Transverse colon (tissue), 4 donors: ENCODE measurements at regions not wholly inside any gene's neighbourhood (a gene's known extent, or its start where the extent isn't known, plus 50 kb on each side); places are given as distances from the start of the nearest gene placed in this dataset.
"Not testable (repeated sequence)": the region's sequence is repeated elsewhere in the genome, so short reads cannot be mapped to it uniquely, and the experiment has no call there.

ENCODE experiments used
- DNase-seq: peaks from one replicate; pipeline ENCODE4 v3.0.0-alpha.2; 2019
- H3K27ac ChIP-seq, 4 donors: fragments of 200-600 bp; sonication (generic); 2 replicates each; pipeline ENCODE4 v1.5.1; 2016 to 2018; ENCODE audit warnings: inconsistent platforms in 4 of 4
- H3K27me3 ChIP-seq: fragments of 200-600 bp; sonication (generic); 2 replicates; pipeline ENCODE4 v1.5.1; 2017; ENCODE audit warnings: inconsistent platforms
- H3K36me3 ChIP-seq, 4 donors: fragments of 200-600 bp; sonication (generic); 2 replicates each; pipeline ENCODE4 v1.5.1; 2017 to 2019; ENCODE audit warnings: inconsistent platforms in 4 of 4
- H3K4me1 ChIP-seq, 4 donors: fragments of 200-600 bp; sonication (generic); 2 replicates each; pipeline ENCODE4 v1.5.1; 2017 to 2020; ENCODE audit warnings: inconsistent platforms in 4 of 4
- H3K4me3 ChIP-seq, 4 donors: fragments of 200-600 bp; sonication (generic); 1 replicate in 1 of 4; 2 replicates in 3 of 4; pipeline versions ENCODE4 v1.5.1 to v1.6.1; 2017 to 2019; ENCODE audit warnings: inconsistent platforms in 4 of 4
- H3K9me3 ChIP-seq, 2 donors: fragments of 200-600 bp; sonication (generic); 2 replicates each; pipeline ENCODE4 v1.5.1; 2017 to 2019; ENCODE audit warnings: inconsistent platforms in 2 of 2
- CTCF ChIP-seq, 5 experiments: fragments of 200-600 bp in 3 of 5; fragments of 450-650 bp in 2 of 5; sonication (generic) in 3 of 5; IDR thresholded peaks; 1 replicate in 2 of 5; 2 replicates in 3 of 5; pipeline ENCODE4 v1.5.1; 2016 to 2017; ENCODE audit warnings: antibody characterized with exemption in 5 of 5, inconsistent platforms in 3 of 5, mild to moderate bottlenecking in 2 of 5, moderate library complexity in 1 of 5
- EP300 ChIP-seq: sonication (generic); formaldehyde crosslinking; IDR thresholded peaks from one replicate; pipeline ENCODE4 v1.6.1; 2017; ENCODE audit warnings: antibody characterized with exemption, low read depth
- POLR2A ChIP-seq: fragments of 450-650 bp; IDR thresholded peaks from one replicate; pipeline ENCODE4 v1.6.1; 2016; ENCODE audit warnings: antibody characterized with exemption, mild to moderate bottlenecking, moderate library complexity
- POLR2AphosphoS5 ChIP-seq, 3 donors: sonication (generic); formaldehyde crosslinking; IDR thresholded peaks; one replicate each; pipeline ENCODE4 v1.6.1; 2016; ENCODE audit warnings: antibody characterized with exemption in 3 of 3
- whole genome bisulfite sequencing, 2 donors: methylation state at CpG; one replicate each; pipeline ENCODE4 v1.1.5; 2018; ENCODE audit warnings: low coverage in 1 of 2; 5-methylcytosine and 5-hydroxymethylcytosine counted together
- in situ Hi-C, 4 donors: fragments of 200-750 bp; cut with MboI; loops; one replicate each; pipeline versions ENCODE4 v1.15.0 to v1.15.1; 2017; ENCODE audit warnings: low sequenced_read_pairs in 3 of 4, low pct_ligation_motif_present in 1 of 4, low pct_unique_long_range_greater_than_20kb in 1 of 4
- intact Hi-C: fragments of 100-400 bp; cut with DNase I; formaldehyde crosslinking; loops from one replicate; pipeline ENCODE4 v1.15.1; 2023; ENCODE audit warnings: low total_unique reads

DNA sequence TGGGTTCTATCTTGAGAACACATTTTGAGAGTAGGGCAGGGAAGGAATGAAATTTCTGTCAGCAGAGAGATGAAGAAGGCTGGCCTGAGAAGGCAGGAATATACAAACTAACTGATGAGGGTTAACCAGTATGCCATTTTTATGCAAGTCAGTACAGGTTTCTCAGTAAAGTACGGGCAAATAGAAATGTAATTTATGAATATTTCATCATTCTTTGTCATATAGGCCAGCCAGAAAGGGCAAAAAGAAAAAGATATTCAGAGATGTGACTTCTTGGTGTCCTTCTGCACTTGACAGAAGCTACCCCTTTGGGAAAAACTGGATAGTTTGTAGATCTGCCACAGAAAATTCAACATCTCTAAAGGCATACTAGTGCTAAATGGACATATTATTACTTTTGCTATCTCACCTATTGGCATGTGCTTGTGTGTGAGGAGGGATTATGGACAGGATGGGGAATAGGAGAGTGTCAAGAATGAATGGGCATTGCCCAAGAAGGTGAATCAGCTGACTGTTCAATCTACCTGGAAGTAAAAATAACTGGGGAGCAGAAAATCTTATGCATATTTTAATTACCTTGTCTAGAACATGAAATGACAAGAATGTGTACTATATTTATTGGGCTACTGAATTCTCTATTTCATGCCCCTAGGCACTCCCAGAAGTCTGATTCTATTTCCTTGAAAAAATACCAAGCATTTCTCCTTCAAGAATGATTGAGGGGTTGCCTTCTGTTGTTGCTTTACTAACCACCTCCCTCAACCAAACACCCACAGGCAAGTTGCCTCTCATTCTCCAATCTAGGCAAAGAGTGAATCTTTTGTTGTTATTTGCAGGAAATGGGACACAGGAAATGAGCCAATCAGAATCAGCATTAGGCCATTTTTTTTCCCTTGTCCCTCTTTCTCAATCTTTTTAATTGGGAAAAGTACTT is 175.1 kb upstream of the SLC38A2 start:
- TF ChIP-seq POLR2A (no peak), POLR2AphosphoS5 (IDR thresholded peaks at IDR 0.05) (no peak), CTCF (IDR thresholded peaks at IDR 0.05) (no peak), EP300 (no peak)
- in situ Hi-C loops (no loop called here), intact Hi-C loops (no loop called here)
- Histone ChIP-seq H3K4me1 (no peaks in the 10 kb centered on the region), H3K9me3 (no peaks in the 10 kb centered on the region), H3K36me3 (no peaks in the 10 kb centered on the region), H3K27me3 (no peaks in the 10 kb centered on the region), H3K4me3 (no peak overlapping the region), H3K27ac (no peak overlapping the region)
- 89 to 91% methylated on average over 1 of the region's 1 CpG for WGBS, 2 donors
- DNase-seq, result no peak

- in situ Hi-C loops (no loop called here), intact Hi-C loops (no loop called here)
- H3K4me1 ChIP-seq, result no peaks in the 10 kb centered on the region
- 71 to 76% methylated on average over 1 to 2 of the region's 2 CpGs for WGBS, 2 donors
- no peaks in the 10 kb centered on the region for H3K9me3 ChIP-seq
- no peak for DNase-seq
- no peaks in the 10 kb centered on the region for H3K27me3 ChIP-seq
- H3K4me3 ChIP-seq, result no peak overlapping the region
- H3K36me3 ChIP-seq, result no peaks in the 10 kb centered on the region
- TF ChIP-seq POLR2AphosphoS5 (IDR thresholded peaks at IDR 0.05) (no peak), CTCF (IDR thresholded peaks at IDR 0.05) (no peak), EP300 (no peak)
- H3K27ac ChIP-seq, result no peak overlapping the region
Observed at GRCh38 chr12:46546634-46547273, 174.2 kb upstream of the SLC38A2 start.

DNA sequence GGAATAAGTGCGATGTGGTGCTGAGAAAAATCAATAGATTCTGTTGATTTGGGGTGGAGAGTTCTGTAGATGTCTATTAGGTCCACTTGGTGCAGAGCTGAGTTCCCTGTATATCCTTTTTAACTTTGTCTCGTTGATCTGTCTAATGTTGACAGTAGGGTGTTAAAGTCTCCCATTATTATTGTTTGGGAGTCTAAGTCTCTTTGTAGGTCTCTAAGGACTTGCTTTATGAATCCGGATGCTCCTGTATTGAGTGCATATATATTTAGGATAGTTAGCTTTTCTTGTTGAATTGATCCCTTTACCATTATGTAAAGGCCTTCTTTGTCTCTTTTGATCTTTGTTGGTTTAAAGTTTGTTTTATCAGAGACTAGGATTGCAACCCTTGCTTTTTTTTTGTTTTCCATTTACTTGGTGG is 170.8 kb upstream of the SLC38A2 start:
- H3K27me3 ChIP-seq, in situ Hi-C loops, H3K9me3 ChIP-seq, H3K36me3 ChIP-seq, H3K27ac ChIP-seq, H3K4me1 ChIP-seq, H3K4me3 ChIP-seq, intact Hi-C loops, DNase-seq: not testable (repeated sequence)
- WGBS, 2 donors, result 96 to 97% methylated on average over 3 of the region's 3 CpGs

DNA sequence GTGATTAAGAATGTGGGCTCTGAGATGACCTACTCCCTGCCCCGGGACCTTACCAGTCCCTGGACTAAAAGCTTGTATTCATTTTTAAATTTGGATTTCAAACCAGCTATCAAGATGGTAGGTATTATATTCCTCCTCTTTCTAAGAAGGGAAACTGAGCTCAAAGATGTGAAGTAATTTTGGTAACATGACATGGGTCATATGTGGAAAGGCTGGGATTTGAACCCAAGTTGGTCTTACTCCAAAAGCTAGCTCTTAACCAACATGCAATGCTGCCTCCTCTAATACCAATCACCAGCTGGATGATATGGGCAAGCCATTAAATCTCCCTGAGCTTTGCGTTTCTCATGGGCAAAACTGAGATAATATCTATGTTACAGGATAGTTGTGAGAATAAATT is 166.4 kb upstream of the SLC38A2 start:
- in situ Hi-C loops, result no loop called here
- intact Hi-C loops, result no loop called here
- 84 to 88% methylated on average over 1 to 2 of the region's 2 CpGs for WGBS, 2 donors
- no peaks in the 10 kb centered on the region for H3K27me3 ChIP-seq
- no peaks in the 10 kb centered on the region for H3K4me1 ChIP-seq
- no peak for DNase-seq
- H3K4me3 ChIP-seq, result no peak overlapping the region
- H3K27ac ChIP-seq, result no peak overlapping the region
- TF ChIP-seq EP300 (no peak), POLR2A (no peak), POLR2AphosphoS5 (IDR thresholded peaks at IDR 0.05) (no peak), CTCF (IDR thresholded peaks at IDR 0.05) (no peak)
- H3K36me3 ChIP-seq, result no peaks in the 10 kb centered on the region
- H3K9me3 ChIP-seq, result no peaks in the 10 kb centered on the region
